HG03060 (cell line): ENCODE measurements at regions not wholly inside any gene's neighbourhood (a gene's known extent, or its start where the extent isn't known, plus 50 kb on each side); places are given as distances from the start of the nearest gene placed in this dataset.

Experiments used
- ATAC-seq: cut with Tn5 transposase; IDR thresholded peaks from one replicate; pipeline ENCODE4 v1.9.1; 2021; ENCODE audit warnings: low read depth, moderate number of reproducible peaks; ENCODE audit not compliant: unreplicated experiment

- ATAC-seq, result no peak
Observed at GRCh38 chr2:37471104-37471503, 126.7 kb downstream of the QPCT start.

DNA sequence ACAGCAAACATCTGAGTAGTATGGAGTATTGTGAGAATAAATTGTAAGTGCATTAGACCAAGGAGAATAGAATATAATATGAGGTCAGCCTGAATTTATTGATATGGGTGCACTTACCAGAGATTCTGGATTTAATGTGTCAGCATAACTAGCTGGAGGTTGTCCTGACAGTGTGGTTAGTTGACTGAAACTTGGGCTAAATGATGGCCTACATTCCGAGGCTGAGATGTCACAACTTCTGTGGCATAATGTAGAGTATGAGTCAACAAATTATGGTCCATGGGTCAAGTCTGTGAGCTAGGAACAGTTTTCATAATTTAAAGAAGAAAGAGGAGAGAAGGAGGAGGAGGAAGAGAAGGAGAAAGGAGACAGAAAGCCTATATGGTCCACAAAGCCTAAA, 127.6 kb downstream of the QPCT start:
- no peak for ATAC-seq

GRCh38 chr2:37472959-37473358, 128.5 kb downstream of the QPCT start:
- ATAC-seq, result no peak

DNA sequence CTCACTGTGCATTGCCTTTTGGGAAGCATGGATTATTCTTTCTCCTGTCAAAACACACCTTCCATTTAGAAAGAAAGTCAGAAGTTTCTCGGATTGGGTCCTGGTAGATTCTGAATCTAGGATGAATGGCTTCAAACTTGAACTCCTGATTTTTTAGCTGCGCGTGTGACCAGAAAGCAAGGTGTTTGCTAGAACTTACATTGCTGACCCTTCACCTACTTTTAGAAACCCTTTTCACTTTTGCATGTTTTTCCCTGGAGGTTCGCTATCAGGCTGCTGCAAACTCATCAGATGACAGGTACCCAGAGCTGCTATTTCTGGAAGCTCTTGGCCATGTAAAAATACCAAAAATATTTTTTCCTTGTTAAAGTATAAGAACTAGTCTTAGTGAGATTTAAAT, 132.0 kb downstream of the QPCT start:
- ATAC-seq, result no peak

GRCh38 chr2:37477921-37478320, 133.5 kb downstream of the QPCT start:
- no peak for ATAC-seq

GRCh38 chr2:37481244-37481643, 136.8 kb downstream of the QPCT start:
- no peak for ATAC-seq

DNA sequence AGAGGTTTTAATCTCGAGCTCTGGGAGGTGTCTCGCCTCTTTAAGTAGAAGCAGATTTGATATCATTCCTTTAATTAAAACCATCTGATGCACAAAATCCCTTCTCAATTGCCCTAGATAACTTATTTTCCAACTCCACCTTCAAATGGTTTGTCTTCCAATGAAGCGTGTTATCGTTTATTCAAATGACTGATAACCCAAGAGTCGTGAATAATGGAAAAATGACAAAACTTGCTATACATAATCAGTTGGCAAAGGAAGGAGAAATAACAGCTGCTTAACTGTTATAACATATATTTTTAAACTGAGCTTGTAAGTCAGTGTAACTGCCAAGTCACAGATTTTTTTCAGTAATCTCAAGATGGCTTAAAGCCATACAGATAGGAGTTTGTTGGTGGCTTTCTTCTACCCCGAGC, 144.6 kb downstream of the QPCT start:
- ATAC-seq, result no peak

DNA sequence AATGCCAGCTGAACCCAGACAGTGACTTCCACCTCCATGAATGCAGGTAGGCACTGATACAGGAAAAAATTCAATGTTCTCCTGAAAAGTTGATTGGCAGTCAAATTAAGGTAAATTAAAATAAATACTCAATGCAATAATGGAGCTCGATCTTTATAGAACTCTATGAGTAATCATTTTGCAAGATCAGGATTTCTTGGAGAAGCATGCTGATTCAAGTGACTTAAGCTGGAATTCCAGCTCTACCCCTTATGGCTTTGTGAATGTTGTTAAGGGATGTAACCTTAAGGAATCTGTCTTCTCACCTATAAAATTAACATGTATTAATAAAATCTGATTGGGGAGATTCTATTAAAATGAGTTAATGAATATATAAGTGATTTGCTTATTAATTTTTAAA, 145.1 kb downstream of the QPCT start:
- no peak for ATAC-seq

GRCh38 chr2:37493425-37493824, 149.0 kb downstream of the QPCT start:
- ATAC-seq, result no peak

GRCh38 chr2:37499113-37499512, 154.7 kb downstream of the QPCT start:
- no peak for ATAC-seq

- no peak for ATAC-seq
Observed at GRCh38 chr2:37500031-37500430, 155.6 kb downstream of the QPCT start.

- ATAC-seq, result no peak
Observed at GRCh38 chr2:37501113-37501512, 156.7 kb downstream of the QPCT start.

GRCh38 chr2:37506407-37507050, 162.1 kb downstream of the QPCT start:
- ATAC-seq, result no peak

GRCh38 chr2:37507051-37507410, 162.6 kb downstream of the QPCT start:
- ATAC-seq, result no peak

GRCh38 chr2:37507703-37508102, 163.3 kb downstream of the QPCT start:
- ATAC-seq, result no peak

- no peak for ATAC-seq
Observed at GRCh38 chr2:37512971-37513370, 158.5 kb downstream of the CDC42EP3 start.

GRCh38 chr2:37523814-37524362, 147.6 kb downstream of the CDC42EP3 start:
- ATAC-seq, result no peak

DNA sequence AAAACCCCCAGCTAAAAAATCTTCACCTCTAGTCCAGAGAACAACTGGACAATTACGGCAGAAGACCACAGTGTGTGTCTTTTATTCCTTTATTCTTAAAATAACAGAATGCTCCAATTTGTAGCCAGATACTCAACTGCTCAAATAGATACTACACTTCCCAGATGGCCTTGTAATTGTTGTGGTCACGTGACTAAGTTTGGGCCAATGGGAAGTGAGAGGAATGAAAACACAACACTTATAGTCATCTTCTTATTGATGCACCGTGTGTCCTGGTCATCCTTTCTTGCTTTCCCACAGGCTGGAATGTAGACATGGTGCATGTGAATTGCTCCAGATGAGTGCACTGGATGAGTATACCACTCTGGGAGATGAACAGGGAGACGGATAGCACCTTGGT, 145.1 kb downstream of the CDC42EP3 start:
- no peak for ATAC-seq

DNA sequence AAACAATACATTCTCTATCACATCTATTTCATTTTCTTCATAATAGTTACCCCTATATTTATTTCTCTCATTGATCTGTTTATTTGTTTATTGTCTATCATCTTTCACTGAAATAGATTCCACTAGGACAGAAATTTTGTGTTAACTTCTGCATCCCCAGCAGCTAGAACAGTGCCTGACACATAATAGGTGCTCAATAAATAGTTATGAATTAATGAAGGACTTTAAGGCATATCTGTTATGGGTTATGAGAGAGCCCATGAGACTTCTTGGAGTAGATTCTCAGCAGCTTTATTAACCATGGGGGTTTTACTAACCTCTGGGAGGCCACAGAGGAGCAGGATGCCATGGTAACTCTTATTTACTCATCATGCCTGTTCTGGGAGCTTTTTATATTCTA, 144.6 kb downstream of the CDC42EP3 start:
- ATAC-seq, result no peak

GRCh38 chr2:37527361-37527760, 144.1 kb downstream of the CDC42EP3 start:
- no peak for ATAC-seq

GRCh38 chr2:37529830-37530415, 141.5 kb downstream of the CDC42EP3 start:
- no peak for ATAC-seq

- ATAC-seq, result no peak
Observed at GRCh38 chr2:37532503-37532902, 138.9 kb downstream of the CDC42EP3 start.
